ENCODE measurements at regions not wholly inside any gene's neighbourhood (a gene's known extent, or its start where the extent isn't known, plus 50 kb on each side); places are given as distances from the start of the nearest gene placed in this dataset.

GRCh38 chr19:31900991-31901390 lies 444.4 kb upstream of the ZNF507 start:
- DNase-seq (ENCODE audit: low read depth), result no peak
- in situ Hi-C loops (cut with HindIII; ENCODE audit: low pct_unique_long_range_greater_than_20kb, low sequenced_read_pairs), result no loop called here

GRCh38 chr19:31902821-31903220 lies 442.6 kb upstream of the ZNF507 start:
- in situ Hi-C loops (cut with HindIII; ENCODE audit: low pct_unique_long_range_greater_than_20kb, low sequenced_read_pairs), result no loop called here
- DNase-seq (ENCODE audit: low read depth), result no peak

GRCh38 chr19:31903979-31904378 lies 441.4 kb upstream of the ZNF507 start:
- no peak for DNase-seq (ENCODE audit: low read depth)
- in situ Hi-C loops (cut with HindIII; ENCODE audit: low pct_unique_long_range_greater_than_20kb, low sequenced_read_pairs), result no loop called here

- in situ Hi-C loops (cut with HindIII; ENCODE audit: low pct_unique_long_range_greater_than_20kb, low sequenced_read_pairs), result no loop called here
- no peak for DNase-seq (ENCODE audit: low read depth)
Measured at GRCh38 chr19:31906111-31906871, 439.1 kb upstream of the ZNF507 start.

- no peak for DNase-seq (ENCODE audit: low read depth)
- in situ Hi-C loops (cut with HindIII; ENCODE audit: low pct_unique_long_range_greater_than_20kb, low sequenced_read_pairs), result no loop called here
Measured at GRCh38 chr19:31907661-31908060, 437.7 kb upstream of the ZNF507 start.

GRCh38 chr19:31908080-31908479 lies 437.3 kb upstream of the ZNF507 start:
- DNase-seq (ENCODE audit: low read depth), result no peak

GRCh38 chr19:31908496-31909225 lies 436.7 kb upstream of the ZNF507 start:
- in situ Hi-C loops (cut with HindIII; ENCODE audit: low pct_unique_long_range_greater_than_20kb, low sequenced_read_pairs), result no loop called here
- no peak for DNase-seq (ENCODE audit: low read depth)

More at GRCh38 chr19:31908080-31908479, 437.3 kb upstream of the ZNF507 start:
- in situ Hi-C loops (cut with HindIII; ENCODE audit: low pct_unique_long_range_greater_than_20kb, low sequenced_read_pairs), result no loop called here

GRCh38 chr19:31910224-31910623 lies 435.2 kb upstream of the ZNF507 start:
- in situ Hi-C loops (cut with HindIII; ENCODE audit: low pct_unique_long_range_greater_than_20kb, low sequenced_read_pairs), result no loop called here
- DNase-seq (ENCODE audit: low read depth), result no peak

GRCh38 chr19:31911577-31911976 lies 433.8 kb upstream of the ZNF507 start:
- DNase-seq (ENCODE audit: low read depth), result no peak
- in situ Hi-C loops (cut with HindIII; ENCODE audit: low pct_unique_long_range_greater_than_20kb, low sequenced_read_pairs), result no loop called here

- in situ Hi-C loops (cut with HindIII; ENCODE audit: low pct_unique_long_range_greater_than_20kb, low sequenced_read_pairs), result no loop called here
- DNase-seq (ENCODE audit: low read depth), result no peak
Measured at GRCh38 chr19:31913103-31913661, 432.2 kb upstream of the ZNF507 start.

GRCh38 chr19:31930401-31930800 lies 415.0 kb upstream of the ZNF507 start:
- in situ Hi-C loops (cut with HindIII; ENCODE audit: low pct_unique_long_range_greater_than_20kb, low sequenced_read_pairs), result no loop called here
- DNase-seq (ENCODE audit: low read depth), result no peak

GRCh38 chr19:31937983-31938382 lies 407.4 kb upstream of the ZNF507 start:
- in situ Hi-C loops (cut with HindIII; ENCODE audit: low pct_unique_long_range_greater_than_20kb, low sequenced_read_pairs), result no loop called here
- no peak for DNase-seq (ENCODE audit: low read depth)

- in situ Hi-C loops (cut with HindIII; ENCODE audit: low pct_unique_long_range_greater_than_20kb, low sequenced_read_pairs), result no loop called here
- DNase-seq (ENCODE audit: low read depth), result no peak
Measured at GRCh38 chr19:31938675-31939074, 406.7 kb upstream of the ZNF507 start.

GRCh38 chr19:31940396-31940795 lies 405.0 kb upstream of the ZNF507 start:
- no peak for DNase-seq (ENCODE audit: low read depth)
- in situ Hi-C loops (cut with HindIII; ENCODE audit: low pct_unique_long_range_greater_than_20kb, low sequenced_read_pairs), result no loop called here

GRCh38 chr19:31943191-31943661 lies 402.2 kb upstream of the ZNF507 start:
- in situ Hi-C loops (cut with HindIII; ENCODE audit: low pct_unique_long_range_greater_than_20kb, low sequenced_read_pairs), result no loop called here
- no peak for DNase-seq (ENCODE audit: low read depth)

- DNase-seq (ENCODE audit: low read depth), result no peak
- in situ Hi-C loops (cut with HindIII; ENCODE audit: low pct_unique_long_range_greater_than_20kb, low sequenced_read_pairs), result no loop called here
Measured at GRCh38 chr19:31943778-31944177, 401.6 kb upstream of the ZNF507 start.

- in situ Hi-C loops (cut with HindIII; ENCODE audit: low pct_unique_long_range_greater_than_20kb, low sequenced_read_pairs), result no loop called here
Measured at GRCh38 chr19:31944326-31944725, 401.1 kb upstream of the ZNF507 start.

GRCh38 chr19:31946491-31946890 lies 398.9 kb upstream of the ZNF507 start:
- DNase-seq (ENCODE audit: low read depth), result no peak
- in situ Hi-C loops (cut with HindIII; ENCODE audit: low pct_unique_long_range_greater_than_20kb, low sequenced_read_pairs), result no loop called here

More at GRCh38 chr19:31944326-31944725, 401.1 kb upstream of the ZNF507 start:
- DNase-seq (ENCODE audit: low read depth), result no peak

- in situ Hi-C loops (cut with HindIII; ENCODE audit: low pct_unique_long_range_greater_than_20kb, low sequenced_read_pairs), result no loop called here
- no peak for DNase-seq (ENCODE audit: low read depth)
Measured at GRCh38 chr19:31947436-31948115, 397.8 kb upstream of the ZNF507 start.

Data from Caki2 (cell line).